ENCODE measurements at regions not wholly inside any gene's neighbourhood (a gene's known extent, or its start where the extent isn't known, plus 50 kb on each side); places are given as distances from the start of the nearest gene placed in this dataset.

GRCh38 chr4:20403846-20404245, 152.1 kb downstream of the SLIT2 start:
- Histone ChIP-seq H3K27ac (no peak overlapping the region), H3K79me2 (ENCODE audit: insufficient read depth, low read depth) (no peaks in the 10 kb centered on the region), H3K36me3 (ENCODE audit: insufficient read depth) (no peaks in the 10 kb centered on the region), H3K9ac (no peak overlapping the region), H4K20me1 (ENCODE audit: insufficient read depth) (no peaks in the 10 kb centered on the region), H3K4me1 (ENCODE audit: low read depth, poor library complexity, severe bottlenecking) (no peaks in the 10 kb centered on the region), H3K4me3 (IDR thresholded peaks at IDR 0.05; ENCODE audit: insufficient read depth, low read depth, low read length) (no peak overlapping the region), H3K4me2 (no peak overlapping the region), H3K27me3 (ENCODE audit: insufficient read depth, low read depth) (no peaks in the 10 kb centered on the region), H2AFZ (ENCODE audit: low read depth) (no peak overlapping the region)
- no peak for TF ChIP-seq CTCF (conservative IDR thresholded peaks at IDR 0.05; ENCODE audit: low read depth, low read length)

GRCh38 chr4:20408611-20409010, 156.9 kb downstream of the SLIT2 start:
- no peak overlapping the region for H3K4me3 ChIP-seq (IDR thresholded peaks at IDR 0.05; ENCODE audit: insufficient read depth, low read depth, low read length)
- TF ChIP-seq CTCF (conservative IDR thresholded peaks at IDR 0.05; ENCODE audit: low read depth, low read length): no peak
- H3K4me2 ChIP-seq: no peak overlapping the region
- H3K36me3 ChIP-seq (ENCODE audit: insufficient read depth): no peaks in the 10 kb centered on the region
- no peaks in the 10 kb centered on the region for H3K4me1 ChIP-seq (ENCODE audit: low read depth, poor library complexity, severe bottlenecking)
- no peaks in the 10 kb centered on the region for H3K27me3 ChIP-seq (ENCODE audit: insufficient read depth, low read depth)
- no peaks in the 10 kb centered on the region for H3K79me2 ChIP-seq (ENCODE audit: insufficient read depth, low read depth)
- H2AFZ ChIP-seq (ENCODE audit: low read depth): no peak overlapping the region
- no peak overlapping the region for H3K27ac ChIP-seq
- no peak overlapping the region for H3K9ac ChIP-seq
- no peaks in the 10 kb centered on the region for H4K20me1 ChIP-seq (ENCODE audit: insufficient read depth)

GRCh38 chr4:20412072-20412471, 160.4 kb downstream of the SLIT2 start:
- Histone ChIP-seq H3K4me3 (IDR thresholded peaks at IDR 0.05; ENCODE audit: insufficient read depth, low read depth, low read length) (no peak overlapping the region), H3K36me3 (ENCODE audit: insufficient read depth) (no peaks in the 10 kb centered on the region), H3K9ac (no peak overlapping the region), H4K20me1 (ENCODE audit: insufficient read depth) (no peaks in the 10 kb centered on the region), H3K4me1 (ENCODE audit: low read depth, poor library complexity, severe bottlenecking) (no peaks in the 10 kb centered on the region), H3K4me2 (no peak overlapping the region), H3K27me3 (ENCODE audit: insufficient read depth, low read depth) (no peaks in the 10 kb centered on the region), H3K79me2 (ENCODE audit: insufficient read depth, low read depth) (no peaks in the 10 kb centered on the region), H3K27ac (no peak overlapping the region), H2AFZ (ENCODE audit: low read depth) (no peak overlapping the region)
- TF ChIP-seq CTCF (conservative IDR thresholded peaks at IDR 0.05; ENCODE audit: low read depth, low read length): no peak

- no peak overlapping the region for H2AFZ ChIP-seq (ENCODE audit: low read depth)
- H3K9ac ChIP-seq: no peak overlapping the region
- H3K27ac ChIP-seq: no peak overlapping the region
- H3K36me3 ChIP-seq (ENCODE audit: insufficient read depth): no peaks in the 10 kb centered on the region
- TF ChIP-seq CTCF (conservative IDR thresholded peaks at IDR 0.05; ENCODE audit: low read depth, low read length): no peak
- H3K27me3 ChIP-seq (ENCODE audit: insufficient read depth, low read depth): no peaks in the 10 kb centered on the region
- no peaks in the 10 kb centered on the region for H4K20me1 ChIP-seq (ENCODE audit: insufficient read depth)
- H3K4me1 ChIP-seq (ENCODE audit: low read depth, poor library complexity, severe bottlenecking): peaks cover 8% of the 10 kb centered on the region
- no peak overlapping the region for H3K4me2 ChIP-seq
- H3K4me3 ChIP-seq (IDR thresholded peaks at IDR 0.05; ENCODE audit: insufficient read depth, low read depth, low read length): no peak overlapping the region
- H3K79me2 ChIP-seq (ENCODE audit: insufficient read depth, low read depth): no peaks in the 10 kb centered on the region
Measured at GRCh38 chr4:20416800-20417199, 165.1 kb downstream of the SLIT2 start.
